Uterus (tissue), 2 donors: ENCODE measurements at regions not wholly inside any gene's neighbourhood (a gene's known extent, or its start where the extent isn't known, plus 50 kb on each side); places are given as distances from the start of the nearest gene placed in this dataset.

Source experiments
- POLR2A ChIP-seq, 2 donors: fragments of 450-650 bp; IDR thresholded peaks; one replicate each; pipeline ENCODE4 v1.6.1; 2016; ENCODE audit warnings: antibody characterized with exemption in 2 of 2, mild to moderate bottlenecking in 1 of 2, moderate library complexity in 1 of 2
- TF ChIP-seq, protein P1 (sequence below), 4 experiments: fragments of 200-600 bp in 2 of 4; fragments of 450-650 bp in 2 of 4; sonication (generic) in 2 of 4; IDR thresholded peaks; one replicate each; pipeline ENCODE4 v1.5.1; 2016 to 2019; ENCODE audit warnings: antibody characterized with exemption in 4 of 4, mild to moderate bottlenecking in 2 of 4, moderate library complexity in 1 of 4

DNA sequence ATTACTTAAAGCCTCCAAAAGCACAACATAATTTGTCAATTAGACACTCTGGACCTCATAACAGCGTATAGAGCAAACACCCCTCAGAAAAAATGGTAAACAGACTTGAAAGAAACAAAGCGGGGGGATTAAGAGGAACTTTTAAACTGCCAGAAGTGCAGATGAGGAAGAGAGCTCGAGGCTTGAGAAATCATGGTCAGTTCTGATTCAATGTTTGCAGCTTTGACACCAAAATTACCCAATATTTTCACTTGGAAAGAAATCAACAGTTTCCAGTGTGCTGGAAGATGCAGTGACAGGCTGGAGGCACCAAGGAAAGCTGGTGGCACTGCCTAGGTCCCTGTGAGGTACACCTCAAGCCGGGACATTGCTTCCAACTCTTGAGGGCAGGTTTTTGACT, 180.9 kb upstream of the TOX3 start:
- TF ChIP-seq POLR2A (IDR thresholded peaks at IDR 0.05) = no peak
- TF ChIP-seq, protein P1, sequence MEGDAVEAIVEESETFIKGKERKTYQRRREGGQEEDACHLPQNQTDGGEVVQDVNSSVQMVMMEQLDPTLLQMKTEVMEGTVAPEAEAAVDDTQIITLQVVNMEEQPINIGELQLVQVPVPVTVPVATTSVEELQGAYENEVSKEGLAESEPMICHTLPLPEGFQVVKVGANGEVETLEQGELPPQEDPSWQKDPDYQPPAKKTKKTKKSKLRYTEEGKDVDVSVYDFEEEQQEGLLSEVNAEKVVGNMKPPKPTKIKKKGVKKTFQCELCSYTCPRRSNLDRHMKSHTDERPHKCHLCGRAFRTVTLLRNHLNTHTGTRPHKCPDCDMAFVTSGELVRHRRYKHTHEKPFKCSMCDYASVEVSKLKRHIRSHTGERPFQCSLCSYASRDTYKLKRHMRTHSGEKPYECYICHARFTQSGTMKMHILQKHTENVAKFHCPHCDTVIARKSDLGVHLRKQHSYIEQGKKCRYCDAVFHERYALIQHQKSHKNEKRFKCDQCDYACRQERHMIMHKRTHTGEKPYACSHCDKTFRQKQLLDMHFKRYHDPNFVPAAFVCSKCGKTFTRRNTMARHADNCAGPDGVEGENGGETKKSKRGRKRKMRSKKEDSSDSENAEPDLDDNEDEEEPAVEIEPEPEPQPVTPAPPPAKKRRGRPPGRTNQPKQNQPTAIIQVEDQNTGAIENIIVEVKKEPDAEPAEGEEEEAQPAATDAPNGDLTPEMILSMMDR (IDR thresholded peaks at IDR 0.05) = no peak
